T-helper 2 cell treated with Interferon-gamma antibody and Interleukin-4, amounts not matched to agents 5 μg/mL and 100 μg/mL, for 36 hours (primary cell): ENCODE measurements at regions not wholly inside any gene's neighbourhood (a gene's known extent, or its start where the extent isn't known, plus 50 kb on each side); places are given as distances from the start of the nearest gene placed in this dataset.

ENCODE experiments used
- DNase-seq: peaks from one replicate; pipeline ENCODE4 v3.0.0; 2021; ENCODE audit warnings: low spot score
- H3K27ac Mint-ChIP-seq: one replicate; pipeline ENCODE4 v1.8.0; 2021; ENCODE audit warnings: mild to moderate bottlenecking, mixed read lengths
- H3K27me3 Mint-ChIP-seq: one replicate; pipeline ENCODE4 v1.8.0; 2021; ENCODE audit warnings: low read depth, mixed read lengths
- H3K36me3 Mint-ChIP-seq: one replicate; pipeline ENCODE4 v1.8.0; 2021; ENCODE audit warnings: low read depth, mixed read lengths
- H3K4me1 Mint-ChIP-seq: one replicate; pipeline ENCODE4 v1.8.0; 2021; ENCODE audit warnings: low read depth, mixed read lengths
- H3K4me3 Mint-ChIP-seq: one replicate; pipeline ENCODE4 v1.8.0; 2022; ENCODE audit warnings: mild to moderate bottlenecking, moderate library complexity, mixed read lengths
- H3K9me3 Mint-ChIP-seq: one replicate; pipeline ENCODE4 v1.8.0; 2021; ENCODE audit warnings: mixed read lengths

- no peak for DNase-seq
- Mint-ChIP-seq H3K27ac (no peak overlapping the region), H3K27me3 (no peaks in the 10 kb centered on the region), H3K9me3 (peaks cover 44% of the 10 kb centered on the region), H3K4me3 (no peak overlapping the region), H3K36me3 (no peaks in the 10 kb centered on the region), H3K4me1 (no peaks in the 10 kb centered on the region)
Observed at GRCh38 chr17:22411185-22411784, 719.0 kb downstream of the KCNJ18 start.

- H3K9me3 Mint-ChIP-seq: peaks cover 54% of the 10 kb centered on the region
- H3K36me3 Mint-ChIP-seq: no peaks in the 10 kb centered on the region
- no peak overlapping the region for H3K4me3 Mint-ChIP-seq
- no peaks in the 10 kb centered on the region for H3K4me1 Mint-ChIP-seq
- H3K27me3 Mint-ChIP-seq: no peaks in the 10 kb centered on the region
- H3K27ac Mint-ChIP-seq: no peak overlapping the region
- DNase-seq: no peak
Observed at GRCh38 chr17:22435231-22435974, 743.1 kb downstream of the KCNJ18 start.

- H3K4me3 Mint-ChIP-seq: no peak overlapping the region
- H3K27me3 Mint-ChIP-seq: no peaks in the 10 kb centered on the region
- no peaks in the 10 kb centered on the region for H3K4me1 Mint-ChIP-seq
- peaks cover 47% of the 10 kb centered on the region for H3K9me3 Mint-ChIP-seq
- no peak for DNase-seq
- H3K27ac Mint-ChIP-seq: no peak overlapping the region
- no peaks in the 10 kb centered on the region for H3K36me3 Mint-ChIP-seq
Observed at GRCh38 chr17:22441776-22442175, 749.5 kb downstream of the KCNJ18 start.

GRCh38 chr17:22443061-22443460 lies 750.7 kb downstream of the KCNJ18 start:
- no peak overlapping the region for H3K4me3 Mint-ChIP-seq
- peaks cover 46% of the 10 kb centered on the region for H3K9me3 Mint-ChIP-seq
- no peaks in the 10 kb centered on the region for H3K36me3 Mint-ChIP-seq
- H3K27ac Mint-ChIP-seq: no peak overlapping the region
- no peak for DNase-seq
- no peaks in the 10 kb centered on the region for H3K4me1 Mint-ChIP-seq
- H3K27me3 Mint-ChIP-seq: no peaks in the 10 kb centered on the region

- Mint-ChIP-seq H3K9me3 (peaks cover 55% of the 10 kb centered on the region), H3K27me3 (no peaks in the 10 kb centered on the region)
Observed at GRCh38 chr17:22453181-22453580, 760.9 kb downstream of the KCNJ18 start.

GRCh38 chr17:22454070-22454999 lies 762.0 kb downstream of the KCNJ18 start:
- H3K27me3 Mint-ChIP-seq: no peaks in the 10 kb centered on the region
- no peaks in the 10 kb centered on the region for H3K4me1 Mint-ChIP-seq
- no peaks in the 10 kb centered on the region for H3K36me3 Mint-ChIP-seq
- no peak overlapping the region for H3K27ac Mint-ChIP-seq
- peaks cover 52% of the 10 kb centered on the region for H3K9me3 Mint-ChIP-seq
- H3K4me3 Mint-ChIP-seq: no peak overlapping the region
- no peak for DNase-seq

More at GRCh38 chr17:22453181-22453580, 760.9 kb downstream of the KCNJ18 start:
- H3K36me3 Mint-ChIP-seq: no peaks in the 10 kb centered on the region
- H3K4me3 Mint-ChIP-seq: no peak overlapping the region
- no peak overlapping the region for H3K27ac Mint-ChIP-seq
- no peak for DNase-seq
- no peaks in the 10 kb centered on the region for H3K4me1 Mint-ChIP-seq

- H3K4me3 Mint-ChIP-seq: no peak overlapping the region
- no peaks in the 10 kb centered on the region for H3K36me3 Mint-ChIP-seq
- H3K9me3 Mint-ChIP-seq: peaks cover 64% of the 10 kb centered on the region
- no peak overlapping the region for H3K27ac Mint-ChIP-seq
- no peaks in the 10 kb centered on the region for H3K4me1 Mint-ChIP-seq
- no peak for DNase-seq
- no peaks in the 10 kb centered on the region for H3K27me3 Mint-ChIP-seq
Observed at GRCh38 chr17:22459331-22459952, 767.1 kb downstream of the KCNJ18 start.

- H3K4me1 Mint-ChIP-seq: no peaks in the 10 kb centered on the region
Observed at GRCh38 chr17:22459953-22460350, 767.6 kb downstream of the KCNJ18 start.

GRCh38 chr17:22460461-22461063 lies 768.2 kb downstream of the KCNJ18 start:
- no peak overlapping the region for H3K27ac Mint-ChIP-seq
- no peaks in the 10 kb centered on the region for H3K27me3 Mint-ChIP-seq
- peaks cover 62% of the 10 kb centered on the region for H3K9me3 Mint-ChIP-seq
- no peak for DNase-seq
- H3K4me1 Mint-ChIP-seq: no peaks in the 10 kb centered on the region
- H3K4me3 Mint-ChIP-seq: no peak overlapping the region
- no peaks in the 10 kb centered on the region for H3K36me3 Mint-ChIP-seq

More at GRCh38 chr17:22459953-22460350, 767.6 kb downstream of the KCNJ18 start:
- Mint-ChIP-seq H3K4me3 (no peak overlapping the region), H3K27me3 (no peaks in the 10 kb centered on the region), H3K36me3 (no peaks in the 10 kb centered on the region), H3K27ac (no peak overlapping the region), H3K9me3 (peaks cover 64% of the 10 kb centered on the region)
- no peak for DNase-seq

GRCh38 chr17:22461460-22462145 lies 769.3 kb downstream of the KCNJ18 start:
- no peaks in the 10 kb centered on the region for H3K36me3 Mint-ChIP-seq
- H3K4me1 Mint-ChIP-seq: no peaks in the 10 kb centered on the region
- peaks cover 67% of the 10 kb centered on the region for H3K9me3 Mint-ChIP-seq
- H3K27me3 Mint-ChIP-seq: no peaks in the 10 kb centered on the region
- no peak overlapping the region for H3K4me3 Mint-ChIP-seq
- no peak overlapping the region for H3K27ac Mint-ChIP-seq
- DNase-seq: no peak

GRCh38 chr17:22462461-22462860 lies 770.1 kb downstream of the KCNJ18 start:
- DNase-seq: no peak
- H3K9me3 Mint-ChIP-seq: peaks cover 69% of the 10 kb centered on the region

GRCh38 chr17:22463110-22463850 lies 771.0 kb downstream of the KCNJ18 start:
- Mint-ChIP-seq H3K27ac (no peak overlapping the region), H3K9me3 (peaks cover 68% of the 10 kb centered on the region)

More at GRCh38 chr17:22462461-22462860, 770.1 kb downstream of the KCNJ18 start:
- Mint-ChIP-seq H3K4me3 (no peak overlapping the region), H3K27ac (no peak overlapping the region), H3K36me3 (no peaks in the 10 kb centered on the region), H3K4me1 (no peaks in the 10 kb centered on the region), H3K27me3 (no peaks in the 10 kb centered on the region)

More at GRCh38 chr17:22463110-22463850, 771.0 kb downstream of the KCNJ18 start:
- Mint-ChIP-seq H3K4me3 (no peak overlapping the region), H3K27me3 (no peaks in the 10 kb centered on the region), H3K4me1 (no peaks in the 10 kb centered on the region), H3K36me3 (no peaks in the 10 kb centered on the region)
- DNase-seq: no peak
